HG03103 (cell line): ENCODE measurements at regions not wholly inside any gene's neighbourhood (a gene's known extent, or its start where the extent isn't known, plus 50 kb on each side); places are given as distances from the start of the nearest gene placed in this dataset.
"Not testable (repeated sequence)": the region's sequence is repeated elsewhere in the genome, so short reads cannot be mapped to it uniquely, and the experiment has no call there.

Source experiments
- ATAC-seq: cut with Tn5 transposase; IDR thresholded peaks from one replicate; pipeline ENCODE4 v1.9.1; 2021; ENCODE audit warnings: low read depth; ENCODE audit not compliant: unreplicated experiment

DNA sequence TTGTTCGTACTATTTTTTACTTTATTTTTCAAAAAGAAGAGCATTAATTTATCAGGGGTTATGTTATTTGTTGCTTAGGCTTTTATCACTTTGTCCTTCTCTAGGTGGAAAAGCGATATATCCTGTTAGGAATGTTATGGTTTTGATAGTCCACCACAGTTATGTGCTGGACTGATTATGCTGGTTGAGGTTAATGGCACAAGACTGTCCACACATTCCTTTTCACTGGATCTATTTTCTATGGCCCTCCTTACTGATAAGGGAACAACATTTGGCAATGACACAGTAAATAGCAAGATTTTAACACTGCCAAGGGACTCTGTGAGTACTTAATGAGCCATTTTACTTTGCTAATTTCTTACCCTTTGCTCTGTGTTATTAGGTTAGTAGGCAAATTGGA, 1212.3 kb downstream of the NXPH1 start:
- ATAC-seq, result no peak

DNA sequence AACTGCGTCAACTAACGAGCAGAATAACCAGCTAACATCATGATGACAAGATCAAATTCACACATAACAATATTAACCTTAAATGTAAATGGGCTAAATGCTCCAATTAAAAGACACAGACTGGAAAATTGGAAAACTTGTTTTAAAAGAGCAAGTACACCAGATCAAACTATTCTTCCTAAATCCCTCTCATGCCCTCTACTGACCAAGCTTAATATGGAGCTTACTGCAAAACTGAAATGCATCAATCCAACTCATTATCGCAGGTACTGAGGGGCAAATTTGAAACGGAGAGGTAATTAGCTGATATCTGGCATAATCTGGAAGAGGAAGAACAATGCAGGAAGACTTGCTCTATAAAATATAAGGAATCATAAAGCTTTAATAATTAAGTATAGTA, 1223.8 kb downstream of the NXPH1 start:
- ATAC-seq, result no peak

DNA sequence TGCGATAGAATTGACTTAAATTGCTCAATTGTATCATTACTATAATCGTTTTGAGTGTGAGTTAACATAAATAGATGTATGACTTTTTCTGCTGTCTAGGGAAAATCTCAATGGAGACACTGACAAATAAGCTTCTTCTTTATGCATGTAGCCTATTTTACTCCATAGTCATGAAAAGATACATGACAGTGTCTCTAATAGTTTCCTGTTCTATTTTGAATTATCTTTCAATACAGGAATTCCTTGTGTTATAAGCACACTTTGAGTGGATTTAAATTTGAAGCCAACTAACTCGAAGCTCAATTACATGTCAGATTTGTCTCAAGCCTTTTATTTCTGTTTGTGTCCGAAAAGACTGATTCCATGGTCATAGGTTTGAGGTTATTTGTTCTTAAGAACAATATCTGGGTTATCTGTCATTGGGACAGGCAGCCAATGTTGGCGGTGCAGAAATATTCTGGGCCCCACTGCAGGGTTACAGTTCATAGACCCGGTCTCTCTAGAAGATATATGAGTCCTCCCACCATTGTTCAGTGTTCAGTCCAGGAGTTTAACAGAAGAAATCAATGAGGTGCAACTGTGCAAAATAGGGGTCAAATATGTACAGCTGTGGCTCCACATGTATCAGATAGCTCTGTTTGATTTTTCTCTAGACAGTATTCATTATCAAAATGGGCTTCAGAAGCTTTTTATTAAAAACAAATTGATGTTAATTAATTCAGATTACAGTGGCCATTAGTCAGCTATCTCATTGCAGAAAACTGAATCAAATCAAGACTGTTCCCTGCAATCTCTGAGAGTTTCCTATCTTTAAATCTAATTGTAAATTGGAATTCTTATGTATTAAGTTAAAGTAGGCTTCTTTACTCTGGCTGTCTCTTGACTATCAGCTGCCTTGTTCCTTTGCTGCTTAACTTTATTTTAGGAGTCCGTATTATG, 1238.8 kb downstream of the NXPH1 start:
- no peak for ATAC-seq

DNA sequence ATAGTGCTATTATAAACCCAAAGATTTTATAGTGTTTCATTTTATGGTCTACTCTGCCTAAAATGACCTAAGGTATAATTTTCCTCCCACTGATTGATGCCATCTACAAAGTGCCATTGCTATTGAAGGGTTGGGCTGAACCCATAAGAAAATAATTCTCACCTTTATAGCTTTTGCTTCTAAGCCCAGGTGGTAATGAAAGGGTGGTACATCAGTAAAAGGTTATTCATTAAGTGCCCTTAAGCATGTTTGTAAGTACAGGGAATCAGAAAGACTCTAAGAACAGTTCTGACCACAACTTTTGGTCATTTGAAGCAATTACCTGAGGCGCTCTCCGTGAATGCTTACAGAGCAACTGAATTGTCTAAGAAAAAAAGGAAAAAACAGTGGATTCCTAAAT, 1247.3 kb downstream of the NXPH1 start:
- no peak for ATAC-seq

DNA sequence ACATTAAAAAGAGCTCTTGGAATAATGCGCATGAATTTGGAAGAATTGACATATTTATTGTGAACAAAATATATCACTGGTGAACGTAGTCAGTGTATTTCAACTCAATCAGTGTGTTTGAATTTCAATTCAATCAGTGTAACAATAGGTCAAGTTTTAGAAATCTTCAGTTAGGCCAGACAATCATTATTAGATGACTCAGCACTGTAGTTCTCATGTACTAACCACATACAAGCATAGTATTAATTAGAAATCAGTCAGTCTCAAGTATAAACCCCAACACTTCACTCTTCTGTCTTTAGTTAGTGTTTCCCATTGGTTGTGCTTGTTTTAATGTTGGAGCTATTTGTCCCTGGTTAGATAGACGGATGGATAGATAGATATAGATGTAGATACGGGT, 1247.9 kb downstream of the NXPH1 start:
- ATAC-seq, result no peak

DNA sequence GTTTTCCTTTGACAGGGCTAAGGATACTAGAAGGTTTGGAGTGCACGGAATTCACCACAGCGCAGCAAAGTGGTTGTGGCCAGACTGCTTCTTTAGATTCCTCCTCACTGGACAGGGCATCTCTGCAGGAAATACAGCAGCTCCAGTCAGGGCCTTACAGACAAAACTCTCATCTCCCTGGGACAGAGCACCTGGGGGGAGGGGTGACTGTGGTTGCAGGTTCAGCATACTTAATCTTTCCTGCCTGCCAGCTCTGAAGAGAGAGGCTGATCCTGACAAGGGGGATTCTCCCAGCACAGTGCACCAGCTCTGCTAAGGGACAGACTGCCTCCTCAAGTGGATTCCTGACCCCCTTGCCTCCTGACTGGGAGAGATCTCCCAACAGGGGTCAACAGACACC, 1257.9 kb downstream of the NXPH1 start:
- ATAC-seq, result no peak

DNA sequence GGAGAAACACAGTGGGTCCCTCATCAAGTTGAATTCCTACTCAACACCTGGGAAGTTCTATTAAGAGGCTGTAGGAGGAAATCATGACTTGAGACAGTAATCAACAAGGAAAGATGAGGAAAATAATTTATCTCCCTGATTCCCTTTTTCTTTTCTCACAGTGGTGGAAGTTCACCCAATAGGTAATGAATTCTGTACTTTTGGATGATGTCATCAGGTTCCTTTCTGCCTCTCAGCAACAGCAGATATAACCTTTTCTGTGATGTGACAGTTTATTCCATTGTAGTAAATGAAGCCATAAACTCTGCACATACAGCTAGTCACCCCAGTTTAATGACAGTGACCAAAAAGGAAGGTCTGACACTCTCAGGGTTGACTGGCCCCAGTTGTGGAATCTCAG, 1265.0 kb downstream of the NXPH1 start:
- no peak for ATAC-seq

DNA sequence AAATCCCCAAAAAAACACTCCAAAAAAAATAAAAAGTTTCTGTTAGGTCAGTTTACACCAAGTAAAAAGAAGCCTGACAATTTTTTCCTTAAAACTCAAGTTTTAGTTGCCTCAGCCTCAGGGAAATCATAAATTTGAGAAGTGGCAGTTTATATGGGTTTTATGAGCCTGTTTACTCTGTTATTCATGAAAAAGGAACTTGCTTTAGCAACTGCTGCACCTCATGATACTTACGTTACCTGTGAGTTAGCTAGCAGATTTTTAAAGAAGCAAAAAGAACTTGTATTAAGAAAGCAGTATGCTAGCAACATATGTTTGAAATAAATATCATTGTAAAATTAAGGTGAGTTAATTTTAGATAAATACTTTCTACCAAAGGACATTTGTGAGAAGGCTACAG, 1264.5 kb upstream of the PHF14 start:
- ATAC-seq, result no peak

DNA sequence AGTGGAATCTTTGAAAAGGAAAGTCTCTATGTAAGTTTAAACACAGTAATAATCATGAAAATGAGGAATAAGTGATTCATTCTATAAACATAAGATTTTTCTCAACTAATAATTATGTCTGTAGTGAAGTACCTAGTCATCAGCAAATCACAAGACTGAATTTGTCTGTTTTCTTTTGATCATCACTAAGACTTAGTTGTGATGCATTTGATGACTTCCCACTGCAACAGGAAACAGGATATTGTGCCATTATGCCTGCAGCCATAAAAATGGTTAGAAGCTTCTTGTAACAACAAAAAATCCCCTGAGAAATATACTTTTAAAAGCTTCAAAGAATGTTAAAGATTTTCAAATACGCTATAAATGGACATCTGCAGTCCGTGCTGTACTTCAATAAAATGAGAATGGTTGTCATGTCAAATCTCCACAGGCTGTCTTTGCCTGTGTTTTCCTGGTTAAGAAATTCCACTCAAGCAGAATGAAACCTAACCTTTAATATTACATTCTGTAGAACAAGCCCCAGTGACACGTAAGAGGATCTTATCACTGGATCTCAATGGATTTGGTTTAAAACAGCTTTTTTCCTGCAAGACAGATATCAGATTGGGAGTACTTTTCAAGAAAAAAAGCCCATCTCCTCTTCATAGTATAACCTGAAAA, 1262.3 kb upstream of the PHF14 start:
- ATAC-seq, result no peak

DNA sequence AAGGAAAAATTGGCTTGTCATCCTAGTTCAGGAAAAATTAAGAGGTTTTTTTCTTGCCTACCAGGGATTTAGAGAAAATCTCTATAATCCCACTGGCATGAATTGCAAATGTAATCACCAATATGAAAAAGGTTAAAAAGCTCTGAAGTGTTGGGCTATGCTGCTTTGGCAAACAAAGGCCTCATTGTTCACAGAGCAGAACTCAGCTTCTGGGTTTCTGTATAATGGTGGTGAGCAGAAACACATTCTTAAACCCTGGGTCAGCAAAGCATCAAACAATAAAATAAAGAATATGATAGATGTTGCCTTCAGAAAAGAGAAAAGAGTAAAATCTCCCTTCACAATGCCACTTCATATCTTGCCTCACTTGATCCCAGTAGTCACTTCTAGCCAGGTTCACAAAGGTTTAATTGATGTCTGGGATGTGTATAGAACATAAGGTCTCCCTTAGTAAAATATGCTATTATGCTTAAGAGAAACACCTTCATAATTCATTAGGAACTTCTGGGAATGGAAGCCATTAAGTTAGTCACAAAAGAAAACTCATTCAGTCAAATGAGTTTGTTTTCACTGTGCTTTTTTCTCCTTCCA, 1255.5 kb upstream of the PHF14 start:
- no peak for ATAC-seq

DNA sequence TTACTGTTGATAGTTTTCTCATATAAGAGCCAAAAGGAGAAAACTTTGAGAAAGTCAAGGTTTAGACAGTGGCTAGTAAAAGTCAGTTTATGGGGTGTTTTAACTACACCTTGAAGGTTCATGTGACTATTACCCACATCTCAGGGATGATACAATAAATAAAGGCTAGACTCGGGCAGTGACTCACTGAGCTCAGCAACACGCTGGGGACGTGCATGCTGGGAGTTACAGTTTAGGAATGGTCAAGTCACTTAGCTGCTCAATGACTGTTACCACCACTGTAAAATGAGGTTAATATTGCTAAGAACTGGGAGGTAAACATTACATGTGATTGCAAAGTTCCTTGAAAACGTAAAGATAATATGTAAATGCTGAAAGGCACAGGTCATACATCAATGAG, 1254.4 kb upstream of the PHF14 start:
- ATAC-seq, result no peak

DNA sequence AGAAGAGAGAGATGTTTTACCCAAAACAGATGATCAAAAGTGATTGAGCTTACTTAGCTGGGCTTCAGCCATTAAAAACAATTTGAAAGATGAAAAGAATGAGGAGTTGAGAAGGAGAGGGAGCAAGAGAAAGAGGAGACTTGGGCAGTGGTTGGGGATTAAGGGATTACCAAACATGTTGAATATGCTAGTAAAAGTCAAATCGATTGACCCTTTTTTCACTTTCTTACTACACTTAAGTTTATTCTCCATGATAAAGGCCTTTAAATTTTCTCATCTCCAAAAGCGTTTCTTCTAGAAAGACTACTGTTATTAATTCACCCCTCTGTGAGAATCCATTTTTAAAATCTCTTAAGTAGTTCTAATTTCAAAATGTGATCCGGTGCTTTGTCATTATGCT, 1254.0 kb upstream of the PHF14 start:
- no peak for ATAC-seq

DNA sequence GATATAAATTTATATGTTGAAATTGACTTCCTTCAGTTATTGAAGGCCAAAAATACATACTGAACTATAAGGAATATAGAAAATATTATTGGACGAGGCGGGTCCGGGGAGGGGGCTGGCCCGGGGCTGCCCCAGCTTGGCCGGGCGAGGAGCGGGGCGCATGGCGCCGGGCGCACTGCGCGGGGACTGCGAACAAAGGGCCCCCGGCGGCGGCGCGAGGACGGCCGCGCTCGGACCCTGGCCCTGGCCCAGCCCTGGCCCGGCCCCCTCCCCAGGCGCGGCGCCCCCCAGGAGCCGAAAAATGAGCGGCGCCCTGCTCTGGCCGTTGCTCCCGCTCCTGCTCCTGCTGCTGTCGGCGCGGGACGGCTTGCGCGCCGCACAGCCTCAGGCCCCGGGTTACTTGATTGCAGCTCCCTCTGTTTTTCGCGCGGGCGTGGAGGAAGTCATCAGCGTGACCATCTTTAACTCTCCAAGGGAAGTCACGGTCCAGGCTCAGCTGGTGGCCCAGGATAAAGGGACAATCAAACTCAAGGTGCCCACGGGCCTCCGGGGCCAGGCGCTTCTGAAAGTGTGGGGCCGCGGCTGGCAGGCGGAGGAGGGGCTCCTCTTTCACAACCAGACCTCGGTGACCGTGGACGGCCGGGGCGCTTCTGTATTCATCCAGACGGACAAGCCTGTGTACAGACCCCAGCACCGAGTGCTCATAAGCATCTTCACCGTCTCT, 1247.6 kb upstream of the PHF14 start:
- not testable (repeated sequence) for ATAC-seq

DNA sequence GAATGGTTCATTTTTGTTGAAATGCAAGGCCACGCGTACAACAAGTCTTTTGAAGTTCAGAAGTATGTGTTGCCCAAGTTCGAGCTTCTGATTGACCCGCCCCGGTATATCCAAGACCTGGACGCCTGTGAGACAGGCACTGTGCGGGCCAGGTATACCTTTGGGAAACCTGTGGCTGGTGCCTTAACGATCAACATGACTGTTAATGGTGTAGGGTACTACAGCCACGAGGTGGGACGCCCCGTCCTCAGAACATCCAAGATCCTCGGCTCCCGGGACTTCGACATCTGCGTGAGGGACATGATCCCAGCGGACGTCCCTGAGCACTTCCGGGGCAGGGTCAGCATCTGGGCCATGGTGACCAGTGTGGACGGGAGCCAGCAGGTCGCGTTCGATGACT, 1246.9 kb upstream of the PHF14 start:
- ATAC-seq, result not testable (repeated sequence)

DNA sequence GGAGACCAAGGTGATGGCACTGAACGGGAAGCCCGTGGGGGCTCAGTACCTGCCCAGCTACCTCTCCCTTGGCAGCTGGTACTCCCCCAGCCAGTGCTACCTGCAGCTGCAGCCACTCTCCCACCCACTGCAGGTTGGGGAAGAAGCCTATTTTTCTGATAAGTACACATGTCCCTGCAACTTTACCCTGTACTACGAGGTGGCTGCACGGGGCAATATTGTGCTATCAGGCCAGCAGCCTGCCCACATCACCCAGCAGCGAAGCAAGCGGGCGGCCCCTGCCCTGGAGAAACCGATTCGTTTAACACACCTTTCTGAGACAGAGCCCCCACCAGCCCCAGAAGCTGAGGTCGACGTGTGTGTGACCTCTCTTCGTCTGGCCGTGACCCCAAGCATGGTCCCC, 1246.2 kb upstream of the PHF14 start:
- not testable (repeated sequence) for ATAC-seq

DNA sequence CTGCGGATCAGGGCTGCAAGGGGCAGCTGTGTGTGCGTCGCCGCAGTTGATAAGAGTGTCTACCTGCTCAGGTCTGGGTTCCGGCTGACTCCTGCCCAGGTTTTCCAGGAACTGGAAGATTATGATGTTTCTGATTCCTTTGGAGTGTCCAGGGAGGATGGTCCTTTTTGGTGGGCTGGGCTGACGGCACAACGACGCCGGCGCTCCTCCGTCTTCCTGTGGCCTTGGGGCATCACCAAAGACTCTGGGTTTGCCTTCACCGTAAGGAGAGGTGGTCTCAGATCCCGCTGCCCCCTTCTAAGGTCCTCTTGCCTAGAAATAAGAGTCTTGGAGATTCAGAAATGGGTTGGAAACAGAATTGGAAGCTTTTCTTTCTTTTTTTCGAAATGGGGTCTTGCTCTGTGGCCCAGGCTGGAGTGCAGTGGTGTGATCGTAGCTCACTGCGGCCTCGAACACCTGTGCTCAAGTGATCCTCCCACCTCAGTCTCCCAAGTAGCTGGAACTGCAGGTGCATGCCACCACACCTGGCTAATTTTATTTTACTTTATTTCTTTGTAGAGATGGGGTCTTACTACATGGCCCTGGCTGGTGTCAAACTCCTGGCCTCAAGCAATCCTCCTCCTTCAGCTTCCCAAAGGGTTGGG, 1245.5 kb upstream of the PHF14 start:
- not testable (repeated sequence) for ATAC-seq

DNA sequence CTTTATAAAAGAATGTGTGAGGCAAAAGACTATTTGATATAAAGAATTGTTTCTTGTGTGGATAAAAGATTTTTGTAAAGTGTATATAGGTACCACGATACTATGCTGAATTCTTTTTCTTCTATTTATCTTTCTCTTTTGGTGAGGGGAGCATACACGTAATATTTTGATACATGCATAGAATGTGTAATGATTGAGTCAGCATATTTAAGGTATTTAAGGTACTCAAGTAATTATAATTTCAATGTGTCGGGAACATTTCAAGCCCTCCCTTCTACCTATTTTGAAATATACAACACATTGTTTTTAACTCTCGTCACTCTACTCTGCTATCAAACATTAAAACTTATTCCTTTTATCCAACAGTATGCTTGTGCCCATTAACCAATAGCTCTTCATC, 1221.6 kb upstream of the PHF14 start:
- ATAC-seq, result no peak

DNA sequence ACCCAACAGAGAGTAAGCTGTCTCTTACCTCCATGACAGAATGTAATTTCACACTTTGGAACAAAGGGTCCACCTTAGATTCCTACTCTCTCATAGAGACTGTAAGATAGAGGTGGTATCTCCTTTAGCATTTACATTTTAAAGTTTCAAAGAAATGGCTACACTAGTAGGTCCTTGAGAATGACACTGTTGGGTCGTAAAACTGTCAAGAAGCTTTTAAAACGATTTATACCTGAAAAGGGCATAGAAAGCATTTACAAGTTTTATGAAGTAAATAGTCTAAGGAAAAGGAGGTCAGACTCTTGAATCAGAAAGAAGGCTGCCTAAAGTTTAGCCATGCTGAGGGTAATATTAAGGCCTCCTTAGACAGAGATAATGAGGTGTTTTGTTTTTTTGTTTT, 1212.4 kb upstream of the PHF14 start:
- ATAC-seq, result no peak

DNA sequence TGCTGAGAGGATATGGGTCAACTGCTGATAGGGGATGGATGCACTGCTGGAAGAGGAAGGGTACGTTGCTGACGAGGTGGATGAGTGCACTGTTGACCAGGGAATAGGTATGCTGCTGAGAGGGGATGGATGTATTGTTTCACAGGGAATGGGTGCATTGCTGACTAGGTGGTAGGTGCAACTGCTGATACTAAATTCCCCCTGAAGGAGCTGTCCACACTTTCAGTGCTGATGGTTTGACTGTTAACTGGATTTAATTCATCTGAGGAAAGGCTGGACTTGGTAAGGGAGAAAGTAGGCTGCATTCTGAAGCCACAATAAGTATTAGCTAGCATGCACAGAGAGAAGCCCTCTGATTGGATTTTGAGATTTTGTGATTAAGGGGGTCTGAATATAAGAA, 1196.8 kb upstream of the PHF14 start:
- ATAC-seq, result no peak

DNA sequence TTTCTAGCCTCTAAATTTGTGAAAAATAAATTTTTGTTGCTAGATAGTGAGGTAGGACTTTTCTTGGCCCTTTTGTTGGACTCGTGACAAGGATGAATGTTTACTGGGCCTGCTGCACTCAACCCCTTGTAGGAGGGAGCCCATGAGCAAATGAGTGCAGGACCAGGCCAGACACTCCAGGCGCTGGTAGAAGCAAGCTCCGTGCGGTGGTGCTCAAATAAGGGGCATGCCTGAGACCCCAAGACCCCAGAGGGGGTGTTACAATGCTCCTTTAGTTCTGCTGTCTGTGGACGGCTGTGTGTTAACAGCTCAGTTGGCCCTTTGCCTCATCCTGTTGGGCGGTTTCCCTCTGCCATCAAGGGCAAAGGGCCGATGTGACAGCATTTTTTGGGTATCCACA, 1195.3 kb upstream of the PHF14 start:
- no peak for ATAC-seq

DNA sequence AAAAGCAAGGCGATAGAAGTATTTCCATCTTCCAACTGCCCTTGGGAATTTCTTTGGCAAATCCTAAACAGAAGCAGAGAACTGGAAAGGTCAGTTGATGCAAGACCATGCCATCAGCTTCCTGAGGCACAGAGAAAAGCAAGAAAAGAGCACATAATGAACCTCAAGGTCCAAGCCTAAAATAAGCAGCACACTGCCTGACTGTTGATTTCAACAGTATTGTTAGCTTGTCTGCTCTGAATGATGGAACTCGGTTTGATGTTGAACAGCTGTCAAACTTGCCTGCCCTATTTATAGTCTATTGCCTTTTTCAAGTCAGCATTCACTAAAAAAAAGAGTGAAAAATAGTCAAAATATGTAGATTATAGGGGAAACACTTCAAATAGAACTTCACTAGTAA, 1192.0 kb upstream of the PHF14 start:
- ATAC-seq, result no peak
